ENCODE measurements at regions not wholly inside any gene's neighbourhood (a gene's known extent, or its start where the extent isn't known, plus 50 kb on each side); places are given as distances from the start of the nearest gene placed in this dataset.
"Not testable (repeated sequence)": the region's sequence is repeated elsewhere in the genome, so short reads cannot be mapped to it uniquely, and the experiment has no call there.

DNA sequence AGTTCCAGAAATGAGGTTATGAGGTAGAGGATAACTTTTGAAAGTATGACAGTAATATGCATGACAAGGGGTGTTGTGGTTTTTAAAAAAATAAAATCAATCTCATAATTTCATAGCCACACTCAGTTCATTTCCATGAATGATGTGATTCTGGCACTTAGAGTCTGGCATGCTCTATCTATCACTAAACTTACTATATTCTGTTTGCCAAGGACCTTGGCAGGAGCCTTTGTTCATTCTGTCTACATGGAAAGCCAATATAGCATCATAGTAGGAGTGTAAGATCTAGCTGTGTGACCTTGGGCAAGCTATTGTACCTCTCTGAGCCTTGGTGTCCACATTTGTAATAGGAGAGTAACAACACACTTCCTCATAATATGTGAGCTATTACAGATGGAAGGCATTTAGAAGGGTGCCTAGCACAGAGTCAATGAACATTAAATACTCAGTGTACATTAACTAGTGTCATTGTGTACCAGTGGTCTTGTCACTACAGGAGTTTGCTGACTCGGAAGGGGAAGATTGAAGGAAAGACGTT is 507.6 kb downstream of the SOX6 start:
- Histone ChIP-seq H3K4me3 (no peak overlapping the region), H3K27me3 (no peaks in the 10 kb centered on the region)

DNA sequence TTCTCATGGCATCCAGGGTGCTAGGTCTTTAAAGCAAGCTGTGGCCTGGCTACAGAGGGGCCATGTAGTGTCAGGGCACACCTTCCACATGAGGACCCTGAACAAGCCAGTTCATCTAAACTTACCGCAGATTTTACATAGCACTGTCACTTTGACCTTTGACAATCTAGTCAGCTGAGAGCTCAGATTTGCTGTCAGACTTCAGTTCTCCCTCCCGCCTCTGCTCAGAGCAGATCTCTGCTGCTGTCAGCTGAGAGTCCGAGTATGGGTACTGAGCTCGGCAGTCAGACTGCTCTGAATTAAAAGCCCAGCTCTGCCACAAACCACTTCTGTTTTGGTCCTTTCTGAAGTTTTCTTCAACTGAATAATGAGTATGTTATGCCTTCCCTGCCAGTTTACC is 507.1 kb downstream of the SOX6 start:
- Histone ChIP-seq H3K27me3 (no peaks in the 10 kb centered on the region), H3K9ac (no peak overlapping the region), H3K9me3 (replicated peaks in 1 of 11) (no peaks in the 10 kb centered on the region), H3K4me3 (no peak overlapping the region), H3K27ac (no peak overlapping the region), H3K4me2 (no peak overlapping the region), H3K36me3 (no peaks in the 10 kb centered on the region), H4K20me1 (no peaks in the 10 kb centered on the region), H3K4me1 (no peaks in the 10 kb centered on the region)
- no peak for TF ChIP-seq Cebpa-rat (IDR thresholded peaks at IDR 0.05)

More for the DNA sequence above, 507.6 kb downstream of the SOX6 start:
- H3K36me3 ChIP-seq, result no peaks in the 10 kb centered on the region
- H3K4me2 ChIP-seq, result no peak overlapping the region
- H3K4me1 ChIP-seq, result no peaks in the 10 kb centered on the region
- no peaks in the 10 kb centered on the region for H3K9me3 ChIP-seq (replicated peaks in 1 of 11)
- no peak for TF ChIP-seq Cebpa-rat (IDR thresholded peaks at IDR 0.05)
- H4K20me1 ChIP-seq, result no peaks in the 10 kb centered on the region
- H3K27ac ChIP-seq, result no peak overlapping the region
- no peak overlapping the region for H3K9ac ChIP-seq

DNA sequence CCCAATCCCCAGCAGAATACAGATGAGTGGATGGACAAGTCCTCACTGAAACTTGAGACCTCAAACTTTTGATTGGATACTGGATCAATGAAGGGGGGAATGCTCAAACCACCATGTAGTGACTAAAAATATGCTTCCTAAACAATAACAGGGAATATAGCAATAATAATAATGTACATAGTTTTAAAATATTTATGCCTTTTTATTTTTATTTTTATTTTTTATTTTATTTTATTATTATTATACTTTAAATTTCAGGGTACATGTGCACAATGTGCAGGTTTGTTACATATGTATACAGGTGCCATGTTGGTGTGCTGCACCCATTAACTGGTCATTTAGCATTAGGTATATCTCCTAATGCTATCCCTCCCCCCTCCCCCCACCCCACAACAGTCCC is 506.0 kb downstream of the SOX6 start:
- H3K27me3 ChIP-seq; H3K9ac ChIP-seq; H3K36me3 ChIP-seq; H4K20me1 ChIP-seq; H3K4me1 ChIP-seq; H3K9me3 ChIP-seq (replicated peaks in 1 of 11); H3K4me3 ChIP-seq; H3K27ac ChIP-seq; H3K4me2 ChIP-seq: not testable (repeated sequence)

DNA sequence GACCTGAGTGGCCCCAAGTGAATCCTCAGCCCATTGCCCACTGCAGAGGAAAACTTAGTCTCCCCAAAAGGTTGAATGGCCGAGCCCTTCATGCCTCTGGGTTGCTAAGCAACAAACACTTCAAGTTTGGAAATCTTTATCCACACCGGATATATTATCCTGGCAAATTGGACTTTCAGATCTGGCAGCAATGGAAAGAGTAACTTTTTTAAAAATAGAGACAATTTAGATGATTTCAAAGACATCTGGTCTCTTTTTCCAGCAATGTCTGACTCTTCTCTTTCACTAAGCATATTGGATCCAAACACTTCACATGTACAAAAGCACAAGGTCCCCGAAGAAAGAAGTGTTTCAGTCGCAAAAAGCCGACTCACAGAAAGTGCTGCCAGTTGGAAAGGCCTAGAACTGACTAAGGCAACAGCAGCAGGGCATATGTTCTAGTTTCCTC is 505.3 kb downstream of the SOX6 start:
- Histone ChIP-seq H3K27ac (no peak overlapping the region), H3K9ac (no peak overlapping the region), H3K36me3 (no peaks in the 10 kb centered on the region), H3K4me2 (no peak overlapping the region), H3K9me3 (replicated peaks in 1 of 11) (no peaks in the 10 kb centered on the region), H4K20me1 (no peaks in the 10 kb centered on the region), H3K4me3 (no peak overlapping the region), H3K4me1 (no peaks in the 10 kb centered on the region), H3K27me3 (no peaks in the 10 kb centered on the region)
- TF ChIP-seq Cebpa-rat (IDR thresholded peaks at IDR 0.05), result no peak

DNA sequence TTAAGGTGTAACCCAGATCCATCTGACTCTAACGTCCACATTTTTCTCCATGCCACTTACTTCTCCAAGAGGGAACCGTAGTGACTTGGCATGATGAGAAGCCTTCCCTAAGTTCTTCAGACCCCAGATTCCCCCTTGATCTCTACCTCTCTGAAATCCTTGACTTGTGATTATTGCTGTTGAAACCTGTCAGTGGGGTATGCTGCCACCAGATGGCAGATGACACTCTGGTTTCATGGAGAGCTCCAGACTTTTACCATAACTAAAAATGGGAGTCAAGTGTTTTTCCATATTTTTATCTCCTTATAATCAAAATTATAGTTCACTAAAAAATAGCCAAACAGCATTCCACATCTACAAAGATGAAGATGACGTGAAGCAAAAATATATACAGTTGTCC is 504.2 kb downstream of the SOX6 start:
- Histone ChIP-seq H4K20me1 (no peaks in the 10 kb centered on the region), H3K9ac (no peak overlapping the region), H3K27me3 (no peaks in the 10 kb centered on the region), H3K4me3 (no peak overlapping the region), H3K27ac (no peak overlapping the region), H3K36me3 (no peaks in the 10 kb centered on the region), H3K4me1 (no peaks in the 10 kb centered on the region), H3K4me2 (no peak overlapping the region), H3K9me3 (replicated peaks in 1 of 11) (no peaks in the 10 kb centered on the region)
- TF ChIP-seq Cebpa-rat (IDR thresholded peaks at IDR 0.05), result no peak

DNA sequence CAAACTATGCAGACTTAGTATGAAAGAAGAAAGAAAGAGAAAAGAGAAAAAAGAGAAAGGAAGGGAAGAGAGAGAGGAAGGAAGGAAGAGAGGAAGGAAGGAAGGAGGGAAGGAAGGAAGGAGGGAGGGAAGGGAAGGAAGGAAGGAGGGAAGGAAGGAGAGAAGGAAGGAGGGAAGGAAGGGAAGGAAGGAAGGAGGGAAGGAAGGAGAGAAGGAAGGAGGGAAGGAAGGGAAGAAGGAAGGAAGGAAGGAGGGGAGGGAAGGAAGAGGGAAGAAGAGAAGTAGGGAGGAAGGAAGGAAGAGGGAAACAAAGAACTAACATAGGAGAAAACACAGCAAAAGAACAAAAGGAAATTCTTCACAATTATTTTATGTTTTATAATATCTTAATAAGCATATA is 502.1 kb downstream of the SOX6 start:
- Histone ChIP-seq H3K9ac (no peak overlapping the region), H3K27me3 (no peaks in the 10 kb centered on the region), H3K4me1 (no peaks in the 10 kb centered on the region), H3K9me3 (replicated peaks in 1 of 11) (no peaks in the 10 kb centered on the region), H3K27ac (no peak overlapping the region), H3K36me3 (no peaks in the 10 kb centered on the region), H4K20me1 (no peaks in the 10 kb centered on the region), H3K4me3 (no peak overlapping the region), H3K4me2 (no peak overlapping the region)
- no peak for TF ChIP-seq Cebpa-rat (IDR thresholded peaks at IDR 0.05)

DNA sequence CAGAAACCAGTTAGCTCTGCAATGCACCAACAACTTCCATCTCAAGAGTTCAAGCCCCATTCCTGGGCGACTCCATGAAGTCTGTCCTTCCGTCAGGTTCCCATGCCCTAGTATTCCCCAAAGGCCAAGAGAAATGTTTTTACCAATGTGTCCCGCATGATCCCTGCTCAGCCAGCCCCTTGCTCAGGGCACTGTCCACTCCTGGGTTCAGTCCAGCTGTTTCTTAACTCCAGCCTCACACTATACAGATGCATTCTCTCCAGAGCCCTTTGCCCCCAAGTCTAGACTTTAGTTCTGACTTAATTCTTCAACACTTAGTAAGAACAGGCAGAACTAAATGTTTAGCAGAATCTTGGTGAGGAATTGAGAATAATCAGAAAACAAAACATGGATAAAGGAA is 497.5 kb downstream of the SOX6 start:
- Histone ChIP-seq H4K20me1 (no peaks in the 10 kb centered on the region), H3K4me2 (no peak overlapping the region), H3K4me3 (no peak overlapping the region), H3K36me3 (no peaks in the 10 kb centered on the region), H3K27me3 (no peaks in the 10 kb centered on the region), H3K4me1 (no peaks in the 10 kb centered on the region), H3K9me3 (replicated peaks in 1 of 11) (no peaks in the 10 kb centered on the region), H3K9ac (no peak overlapping the region), H3K27ac (no peak overlapping the region)
- TF ChIP-seq Cebpa-rat (IDR thresholded peaks at IDR 0.05), result no peak

DNA sequence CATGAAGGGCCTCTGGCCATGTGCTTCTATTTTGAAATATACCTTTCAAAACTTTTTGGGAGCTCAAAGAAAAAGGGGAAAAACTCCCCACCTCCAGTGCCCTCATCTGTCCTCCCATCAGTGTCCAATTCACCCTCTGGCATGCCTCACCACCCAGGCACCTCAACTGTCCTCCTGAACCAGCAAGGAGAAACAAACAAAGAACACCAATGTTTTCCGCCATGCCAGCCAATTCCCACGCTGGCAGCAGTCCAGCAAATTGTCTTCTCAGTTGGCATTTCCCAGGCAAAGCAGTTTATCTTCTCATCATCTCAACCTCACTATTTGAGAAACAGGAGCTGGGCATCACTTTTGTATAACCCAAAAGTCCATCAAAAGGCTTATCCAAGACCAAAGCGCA is 496.9 kb downstream of the SOX6 start:
- Histone ChIP-seq H3K4me1 (no peaks in the 10 kb centered on the region), H3K27me3 (no peaks in the 10 kb centered on the region), H3K4me3 (no peak overlapping the region), H3K27ac (no peak overlapping the region), H3K9ac (no peak overlapping the region), H3K4me2 (no peak overlapping the region), H3K36me3 (no peaks in the 10 kb centered on the region), H4K20me1 (no peaks in the 10 kb centered on the region), H3K9me3 (replicated peaks in 1 of 11) (no peaks in the 10 kb centered on the region)
- TF ChIP-seq Cebpa-rat (IDR thresholded peaks at IDR 0.05), result no peak

DNA sequence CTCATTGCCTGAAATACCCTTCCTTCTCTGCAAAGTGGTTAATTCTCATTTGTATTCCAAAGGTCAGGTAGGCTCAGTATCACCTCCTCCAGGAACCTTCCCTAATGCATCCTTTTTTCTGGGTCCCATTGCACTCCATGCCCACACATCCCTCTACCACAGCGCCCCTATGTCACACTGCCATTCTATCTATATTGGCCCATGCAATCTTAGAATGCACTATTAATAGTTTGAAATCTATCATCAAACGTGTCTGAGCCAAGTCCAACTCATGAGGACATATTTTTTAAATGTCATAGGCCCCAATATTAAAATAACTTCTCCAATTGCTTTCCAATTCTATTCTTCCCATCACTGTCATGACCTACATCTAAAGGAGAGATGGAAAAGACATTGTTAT is 495.1 kb downstream of the SOX6 start:
- Histone ChIP-seq H3K9ac (no peak overlapping the region), H3K9me3 (replicated peaks in 1 of 11) (no peaks in the 10 kb centered on the region), H4K20me1 (no peaks in the 10 kb centered on the region), H3K27ac (no peak overlapping the region), H3K4me1 (no peaks in the 10 kb centered on the region), H3K4me3 (no peak overlapping the region), H3K27me3 (no peaks in the 10 kb centered on the region), H3K4me2 (no peak overlapping the region), H3K36me3 (no peaks in the 10 kb centered on the region)
- no peak for TF ChIP-seq Cebpa-rat (IDR thresholded peaks at IDR 0.05)

DNA sequence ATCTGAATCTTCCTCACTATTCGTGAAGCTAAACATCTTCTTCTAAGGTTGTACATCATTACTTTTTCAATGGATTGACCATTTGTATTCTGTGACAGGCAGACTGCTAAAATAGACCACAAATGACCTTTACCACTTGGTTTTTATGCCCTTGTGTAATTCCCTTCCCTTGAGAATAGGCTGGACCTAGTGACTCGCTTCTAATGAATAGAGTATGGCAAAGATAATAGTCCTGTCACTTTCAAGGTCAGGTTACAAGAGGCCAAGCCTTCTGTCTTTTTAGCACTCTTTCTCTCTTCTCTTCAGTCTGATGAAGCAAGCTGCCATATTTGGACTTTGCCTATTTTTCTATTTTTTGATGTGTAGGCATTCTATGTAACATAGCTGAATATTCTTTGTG is 492.9 kb downstream of the SOX6 start:
- no peak overlapping the region for H3K4me3 ChIP-seq
- no peaks in the 10 kb centered on the region for H3K36me3 ChIP-seq
- no peak overlapping the region for H3K4me2 ChIP-seq
- no peaks in the 10 kb centered on the region for H3K9me3 ChIP-seq (replicated peaks in 1 of 11)
- no peak overlapping the region for H3K9ac ChIP-seq
- no peaks in the 10 kb centered on the region for H4K20me1 ChIP-seq
- no peak for TF ChIP-seq Cebpa-rat (IDR thresholded peaks at IDR 0.05)
- H3K4me1 ChIP-seq, result no peaks in the 10 kb centered on the region
- H3K27me3 ChIP-seq, result no peaks in the 10 kb centered on the region
- H3K27ac ChIP-seq, result no peak overlapping the region

Measured in BLaER1 treated with 17β-estradiol and CSF1 and Interleukin-3, amounts not matched to agents 10 nM and 100 nM (cell line).